ENCODE measurements at regions not wholly inside any gene's neighbourhood (a gene's known extent, or its start where the extent isn't known, plus 50 kb on each side); places are given as distances from the start of the nearest gene placed in this dataset.
A peak's percentile ranks its signal among the peaks of the same experiment; 100 is the strongest.

DNA sequence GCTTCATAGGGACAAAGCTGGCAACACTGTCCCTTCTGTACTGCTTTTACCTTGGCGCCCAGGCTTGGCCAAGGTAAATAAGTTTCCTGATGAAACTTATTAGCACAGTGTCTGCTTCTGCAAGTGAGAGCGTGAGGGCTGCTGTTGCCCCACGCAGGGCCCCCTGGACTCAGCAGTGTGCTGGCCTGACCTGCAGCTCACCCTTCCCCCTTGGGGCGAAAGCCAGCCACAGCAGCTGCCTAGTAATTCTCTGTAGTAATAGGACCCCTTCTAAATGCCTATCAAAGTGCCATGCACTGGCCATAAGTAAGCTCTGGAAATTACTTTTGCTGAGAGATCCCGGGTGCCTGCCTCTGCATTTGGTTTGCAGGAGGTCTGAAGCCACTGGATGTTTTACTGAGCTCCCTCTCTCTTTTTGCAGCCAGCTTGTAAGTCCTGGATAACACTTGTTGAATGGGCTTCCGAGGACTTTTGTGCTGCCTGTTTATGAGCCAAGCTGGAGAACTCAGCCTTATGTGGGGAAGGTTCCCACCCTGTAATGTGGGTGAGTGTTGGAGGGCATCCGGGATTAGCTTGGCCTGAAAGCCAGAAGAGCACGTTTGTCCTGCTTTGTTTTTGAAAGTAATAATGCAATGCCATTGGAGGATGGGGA lies 293.9 kb downstream of the C7orf25 start:
- TF ChIP-seq CTCF (IDR thresholded peaks at IDR 0.05; ENCODE audit: insufficient read depth, low read depth, low read length): no peak
- H3K4me3 ChIP-seq (ENCODE audit: low read depth, low read length): no peak overlapping the region
- DNase-seq (ENCODE audit: low read depth): no peak

DNA sequence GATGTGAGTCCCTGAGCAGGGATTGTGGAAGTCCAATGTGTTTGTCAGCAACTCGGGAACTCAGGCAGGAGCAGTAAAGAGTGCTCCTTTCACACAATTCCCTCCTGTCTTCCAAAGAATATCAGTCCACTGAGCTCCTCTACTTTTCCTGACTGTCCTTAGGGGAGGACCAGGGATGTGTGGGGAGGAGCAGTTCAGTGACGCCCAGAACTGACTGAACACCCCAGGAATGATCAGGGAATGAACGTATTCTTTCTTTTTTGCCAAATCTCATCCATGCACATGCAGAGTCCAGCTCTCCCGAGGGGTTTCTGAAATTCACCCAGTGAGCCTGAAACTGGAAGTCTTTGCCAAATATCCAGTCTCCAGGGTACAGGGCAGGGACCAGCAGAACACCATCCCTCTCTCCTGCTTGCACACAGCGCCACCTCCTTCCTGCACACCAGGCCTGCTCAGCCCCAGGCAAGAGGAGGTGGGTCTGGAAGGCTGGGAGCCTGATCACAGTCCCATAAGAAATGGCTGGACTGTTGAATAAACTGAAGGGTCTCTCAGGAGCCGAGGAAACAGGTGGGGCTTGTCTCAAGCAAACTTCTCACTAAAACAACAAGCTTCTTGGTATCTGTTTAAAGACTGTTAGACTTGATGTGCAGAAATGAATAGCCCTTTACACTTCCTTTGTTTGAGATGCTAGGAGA lies 294.7 kb downstream of the C7orf25 start:
- DNase-seq (ENCODE audit: low read depth): no peak
- no peak overlapping the region for H3K4me3 ChIP-seq (ENCODE audit: low read depth, low read length)
- no peak for TF ChIP-seq CTCF (IDR thresholded peaks at IDR 0.05; ENCODE audit: insufficient read depth, low read depth, low read length)

DNA sequence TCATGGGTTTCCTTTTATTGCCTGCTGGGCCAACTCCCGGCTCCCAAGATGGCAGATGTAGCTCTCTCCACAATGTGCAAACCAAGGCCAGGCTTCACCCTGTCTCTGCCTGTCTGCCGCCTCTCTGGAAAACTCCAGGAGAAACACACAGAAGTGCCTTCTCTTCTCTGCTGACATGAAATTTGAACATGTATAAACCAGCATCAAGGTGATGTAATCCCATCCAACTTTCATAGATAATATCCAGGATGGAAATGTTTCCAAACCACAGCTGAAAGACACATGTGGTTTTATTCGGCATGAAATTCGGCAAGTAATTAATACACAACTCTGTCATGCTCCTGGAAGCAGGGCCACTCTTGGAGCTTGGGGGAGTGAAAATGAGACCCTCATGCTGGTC lies 297.2 kb downstream of the C7orf25 start:
- no peak overlapping the region for H3K4me3 ChIP-seq (ENCODE audit: low read depth, low read length)
- no peak for DNase-seq (ENCODE audit: low read depth)
- TF ChIP-seq CTCF (IDR thresholded peaks at IDR 0.05; ENCODE audit: insufficient read depth, low read depth, low read length): no peak

GRCh38 chr7:42611961-42612360 lies 299.9 kb downstream of the C7orf25 start:
- TF ChIP-seq CTCF (IDR thresholded peaks at IDR 0.05; ENCODE audit: insufficient read depth, low read depth, low read length): no peak
- no peak overlapping the region for H3K4me3 ChIP-seq (ENCODE audit: low read depth, low read length)
- DNase-seq (ENCODE audit: low read depth): peak; percentile 28

DNA sequence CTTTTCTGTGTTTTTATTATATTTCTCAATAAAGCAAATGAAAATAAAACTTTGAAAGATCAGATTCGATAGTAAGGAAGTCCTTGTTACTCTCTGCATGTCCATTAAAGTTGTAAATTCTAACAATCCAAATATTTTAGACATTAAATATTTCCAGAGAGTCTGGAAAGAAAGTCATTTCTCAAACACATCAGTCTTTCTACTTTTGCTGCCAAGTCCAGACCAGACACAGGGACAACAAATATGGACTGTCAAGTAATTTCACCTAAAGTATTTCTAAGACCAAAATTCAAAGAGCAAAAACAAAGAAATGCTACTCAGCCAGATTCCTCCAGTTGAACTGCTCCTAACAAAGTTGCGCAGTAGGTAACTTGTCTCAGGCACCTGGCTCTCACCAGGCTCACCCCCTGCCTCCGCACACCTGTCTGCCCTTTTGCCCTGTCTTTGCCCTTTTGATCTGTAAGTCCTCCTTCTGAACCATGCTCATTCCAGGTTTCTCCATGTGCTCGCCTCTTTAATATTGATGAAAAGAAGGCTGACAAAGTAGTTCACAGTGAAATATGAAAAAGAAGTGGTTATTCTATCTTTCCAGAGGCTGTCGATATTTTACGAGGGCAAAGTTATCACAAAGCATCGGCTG lies 300.5 kb downstream of the C7orf25 start:
- DNase-seq (ENCODE audit: low read depth): no peak
- H3K4me3 ChIP-seq (ENCODE audit: low read depth, low read length): no peak overlapping the region
- no peak for TF ChIP-seq CTCF (IDR thresholded peaks at IDR 0.05; ENCODE audit: insufficient read depth, low read depth, low read length)

- H3K4me3 ChIP-seq (ENCODE audit: low read depth, low read length): no peak overlapping the region
- no peak for TF ChIP-seq CTCF (IDR thresholded peaks at IDR 0.05; ENCODE audit: insufficient read depth, low read depth, low read length)
- DNase-seq (ENCODE audit: low read depth): peak; percentile 69
Observed at GRCh38 chr7:42606193-42606905, 305.5 kb downstream of the C7orf25 start.

Measured in fibroblast of villous mesenchyme (primary cell).